CD4-positive, alpha-beta memory T cell (primary cell): ENCODE measurements at regions not wholly inside any gene's neighbourhood (a gene's known extent, or its start where the extent isn't known, plus 50 kb on each side); places are given as distances from the start of the nearest gene placed in this dataset.
"Not testable (repeated sequence)": the region's sequence is repeated elsewhere in the genome, so short reads cannot be mapped to it uniquely, and the experiment has no call there.

Source experiments
- CTCF ChIA-PET: fragments of 350-600 bp; sonication (Branson Sonifier 250); formaldehyde crosslinking; loops from one replicate; lab custom pipeline; 2021; ENCODE audit warnings: inconsistent platforms; ENCODE audit not compliant: partially characterized antibody; lab: Charles Lee
- POLR2A ChIA-PET: fragments of 350-600 bp; sonication (Branson Sonifier 250); formaldehyde crosslinking; loops from one replicate; lab custom pipeline; 2021; ENCODE audit not compliant: partially characterized antibody; lab: Charles Lee
- DNase-seq, 5 donors: peaks; one replicate each; pipeline versions ENCODE4 v3.0.0 to v3.0.0-alpha.2; 2020 to 2022; ENCODE audit warnings: mixed read lengths in 1 of 5
- H3K27ac ChIP-seq: one replicate; pipeline ENCODE4 v1.7.0; 2013; ENCODE audit warnings: low read depth, low read length
- H3K27me3 ChIP-seq: 2 replicates; pipeline ENCODE4 v1.7.0; 2013; ENCODE audit warnings: mild to moderate bottlenecking, low read length, moderate library complexity; ENCODE audit not compliant: insufficient read depth
- H3K36me3 ChIP-seq: 2 replicates; pipeline ENCODE4 v1.7.0; 2013; ENCODE audit warnings: mild to moderate bottlenecking, low read length, moderate library complexity; ENCODE audit not compliant: insufficient read depth
- H3K4me1 ChIP-seq: 2 replicates; pipeline ENCODE4 v1.7.0; 2013; ENCODE audit warnings: mild to moderate bottlenecking, low read length, moderate library complexity; ENCODE audit not compliant: insufficient read depth
- H3K4me3 ChIP-seq, 2 donors: one replicate each; pipeline ENCODE4 v1.7.0; 2013; ENCODE audit warnings: low read length in 2 of 2, mild to moderate bottlenecking in 1 of 2
- H3K9me3 ChIP-seq, 2 donors: one replicate each; pipeline ENCODE4 v1.7.0; 2013; ENCODE audit warnings: low read length in 2 of 2, control low read depth in 1 of 2; ENCODE audit not compliant: control insufficient read depth in 1 of 2
- H3K27ac Mint-ChIP-seq, 7 donors: one replicate each; pipeline ENCODE4 v1.8.0; 2020 to 2021; ENCODE audit warnings: mixed read lengths in 7 of 7, mild to moderate bottlenecking in 6 of 7, inconsistent platforms in 3 of 7, moderate library complexity in 3 of 7
- H3K27me3 Mint-ChIP-seq, 2 donors: one replicate each; pipeline ENCODE4 v1.8.0; 2020 to 2021; ENCODE audit warnings: mixed read lengths in 2 of 2
- H3K36me3 Mint-ChIP-seq, 2 donors: one replicate each; pipeline ENCODE4 v1.8.0; 2020 to 2021; ENCODE audit warnings: mixed read lengths in 2 of 2, inconsistent platforms in 1 of 2, mild to moderate bottlenecking in 1 of 2
- H3K4me1 Mint-ChIP-seq, 4 donors: one replicate each; pipeline ENCODE4 v1.8.0; 2020 to 2021; ENCODE audit warnings: mixed read lengths in 4 of 4, mild to moderate bottlenecking in 1 of 4
- H3K4me3 Mint-ChIP-seq, 8 donors: one replicate each; pipeline ENCODE4 v1.8.0; 2020 to 2021; ENCODE audit warnings: mixed read lengths in 8 of 8, mild to moderate bottlenecking in 7 of 8, moderate library complexity in 6 of 8, inconsistent platforms in 3 of 8
- H3K9me3 Mint-ChIP-seq, 8 donors: one replicate each; pipeline ENCODE4 v1.8.0; 2020 to 2021; ENCODE audit warnings: mixed read lengths in 8 of 8, mild to moderate bottlenecking in 5 of 8, inconsistent platforms in 3 of 8, moderate library complexity in 1 of 8
- intact Hi-C: fragments of 100-400 bp; cut with micrococcal nuclease; formaldehyde crosslinking; loops from one replicate; pipeline ENCODE4 v1.15.1; 2023

- no peak for DNase-seq
- Histone ChIP-seq H3K27me3 (no peaks in the 10 kb centered on the region), H3K36me3 (no peaks in the 10 kb centered on the region), H3K27ac (no peak overlapping the region), H3K9me3 (no peaks in the 10 kb centered on the region), H3K4me1 (no peaks in the 10 kb centered on the region), H3K4me3 (no peak overlapping the region)
- Mint-ChIP-seq H3K4me1 (peaks cover 0 to 5% (median 0%) of the 10 kb centered on the region in 4 donors), H3K36me3 (no peaks in the 10 kb centered on the region), H3K27ac (no peak overlapping the region), H3K27me3 (peaks cover 8 to 10% of the 10 kb centered on the region in 2 donors), H3K4me3 (no peak overlapping the region), H3K9me3 (no peaks in the 10 kb centered on the region)
- intact Hi-C loops: no loop called here
- POLR2A ChIA-PET: no interaction called here
- CTCF ChIA-PET: no interaction called here
These were observed 80.2 kb upstream of the SNTG2 start for GRCh38 chr2:870426-870825.

GRCh38 chr2:869894-870293 lies 80.8 kb upstream of the SNTG2 start:
- Histone ChIP-seq H3K9me3 (no peaks in the 10 kb centered on the region), H3K4me1 (no peaks in the 10 kb centered on the region), H3K36me3 (no peaks in the 10 kb centered on the region), H3K4me3 (no peak overlapping the region), H3K27me3 (no peaks in the 10 kb centered on the region), H3K27ac (no peak overlapping the region)
- H3K4me3 Mint-ChIP-seq: peak overlapping the region in 1 of 8 donors; percentile 10
- peaks cover 8 to 10% of the 10 kb centered on the region in 2 donors for H3K27me3 Mint-ChIP-seq
- intact Hi-C loops: no loop called here
- no peak for DNase-seq
- H3K36me3 Mint-ChIP-seq: no peaks in the 10 kb centered on the region
- ChIA-PET CTCF (no interaction called here), POLR2A (no interaction called here)
- H3K27ac Mint-ChIP-seq: no peak overlapping the region
- H3K9me3 Mint-ChIP-seq: no peaks in the 10 kb centered on the region
- H3K4me1 Mint-ChIP-seq: peaks cover 0 to 5% (median 0%) of the 10 kb centered on the region in 4 donors

GRCh38 chr2:869357-869871 lies 81.2 kb upstream of the SNTG2 start:
- H3K36me3 Mint-ChIP-seq: no peaks in the 10 kb centered on the region
- ChIA-PET CTCF (no interaction called here), POLR2A (no interaction called here)
- DNase-seq: no peak
- H3K27ac Mint-ChIP-seq: peak overlapping the region in 1 of 7 donors; percentile 29
- Histone ChIP-seq H3K27me3 (no peaks in the 10 kb centered on the region), H3K4me1 (no peaks in the 10 kb centered on the region), H3K9me3 (no peaks in the 10 kb centered on the region), H3K36me3 (no peaks in the 10 kb centered on the region), H3K27ac (no peak overlapping the region), H3K4me3 (no peak overlapping the region)
- peaks cover 0 to 5% (median 0%) of the 10 kb centered on the region in 4 donors for H3K4me1 Mint-ChIP-seq
- no peaks in the 10 kb centered on the region for H3K9me3 Mint-ChIP-seq
- H3K27me3 Mint-ChIP-seq: peaks cover 8 to 10% of the 10 kb centered on the region in 2 donors
- intact Hi-C loops: no loop called here
- peak overlapping the region in 2 of 8 donors; percentile 4 to 45 for H3K4me3 Mint-ChIP-seq

GRCh38 chr2:868857-869256 lies 81.8 kb upstream of the SNTG2 start:
- H3K27ac ChIP-seq, POLR2A ChIA-PET, H3K4me1 ChIP-seq, intact Hi-C loops, H3K27me3 Mint-ChIP-seq, CTCF ChIA-PET, H3K4me1 Mint-ChIP-seq, H3K4me3 ChIP-seq, H3K27me3 ChIP-seq, H3K9me3 Mint-ChIP-seq, H3K36me3 ChIP-seq, H3K36me3 Mint-ChIP-seq, DNase-seq, H3K4me3 Mint-ChIP-seq, H3K9me3 ChIP-seq, H3K27ac Mint-ChIP-seq: not testable (repeated sequence)

- no peaks in the 10 kb centered on the region for H3K36me3 ChIP-seq
- no peak overlapping the region for H3K27ac ChIP-seq
- H3K36me3 Mint-ChIP-seq: no peaks in the 10 kb centered on the region
- peaks cover 5 to 9% of the 10 kb centered on the region in 2 donors for H3K27me3 Mint-ChIP-seq
- ChIA-PET POLR2A (no interaction called here), CTCF (no interaction called here)
- peaks cover 0 to 7% (median 0%) of the 10 kb centered on the region in 4 donors for H3K4me1 Mint-ChIP-seq
- peak overlapping the region in 1 of 8 donors; percentile 48 for H3K4me3 Mint-ChIP-seq
- H3K4me3 ChIP-seq: no peak overlapping the region
- H3K27ac Mint-ChIP-seq: no peak overlapping the region
- no peaks in the 10 kb centered on the region for H3K27me3 ChIP-seq
- no peak for DNase-seq
- intact Hi-C loops: no loop called here
- H3K9me3 ChIP-seq: no peaks in the 10 kb centered on the region
- no peaks in the 10 kb centered on the region for H3K4me1 ChIP-seq
- no peaks in the 10 kb centered on the region for H3K9me3 Mint-ChIP-seq
These were observed 83.4 kb upstream of the SNTG2 start for GRCh38 chr2:867296-867695.

- Mint-ChIP-seq H3K27ac (peak overlapping the region in 1 of 7 donors; percentile 50), H3K4me3 (no peak overlapping the region), H3K27me3 (peaks cover 4 to 8% of the 10 kb centered on the region in 2 donors), H3K9me3 (no peaks in the 10 kb centered on the region), H3K36me3 (no peaks in the 10 kb centered on the region), H3K4me1 (peaks cover 0 to 7% (median 0%) of the 10 kb centered on the region in 4 donors)
- DNase-seq: no peak
- H3K4me3 ChIP-seq: no peak overlapping the region
- H3K27ac ChIP-seq: no peak overlapping the region
- CTCF ChIA-PET: no interaction called here
- no peaks in the 10 kb centered on the region for H3K36me3 ChIP-seq
- no peaks in the 10 kb centered on the region for H3K4me1 ChIP-seq
- no peaks in the 10 kb centered on the region for H3K27me3 ChIP-seq
- no peaks in the 10 kb centered on the region for H3K9me3 ChIP-seq
- POLR2A ChIA-PET: no interaction called here
- intact Hi-C loops: no loop called here
These were observed 83.8 kb upstream of the SNTG2 start for GRCh38 chr2:866887-867286.

- no peaks in the 10 kb centered on the region for H3K27me3 ChIP-seq
- no peaks in the 10 kb centered on the region for H3K36me3 Mint-ChIP-seq
- peak overlapping the region in 1 of 7 donors; percentile 38 for H3K27ac Mint-ChIP-seq
- no peaks in the 10 kb centered on the region for H3K4me1 ChIP-seq
- H3K4me3 ChIP-seq: no peak overlapping the region
- DNase-seq: no peak
- H3K4me1 Mint-ChIP-seq: peaks cover 0 to 9% (median 0%) of the 10 kb centered on the region in 4 donors
- ChIA-PET CTCF (no interaction called here), POLR2A (no interaction called here)
- intact Hi-C loops: no loop called here
- no peaks in the 10 kb centered on the region for H3K9me3 Mint-ChIP-seq
- H3K27me3 Mint-ChIP-seq: peaks cover 4 to 8% of the 10 kb centered on the region in 2 donors
- H3K27ac ChIP-seq: no peak overlapping the region
- H3K36me3 ChIP-seq: no peaks in the 10 kb centered on the region
- H3K4me3 Mint-ChIP-seq: no peak overlapping the region
- H3K9me3 ChIP-seq: no peaks in the 10 kb centered on the region
These were observed 84.5 kb upstream of the SNTG2 start for GRCh38 chr2:866009-866680.
